Mesendoderm (in vitro differentiated cells): ENCODE measurements at regions not wholly inside any gene's neighbourhood (a gene's known extent, or its start where the extent isn't known, plus 50 kb on each side); places are given as distances from the start of the nearest gene placed in this dataset.
"Not testable (repeated sequence)": the region's sequence is repeated elsewhere in the genome, so short reads cannot be mapped to it uniquely, and the experiment has no call there.

Experiments
- DNase-seq: peaks from one replicate; pipeline ENCODE4 v3.0.0; 2013
- H2AK5ac ChIP-seq: 2 replicates; pipeline ENCODE4 v1.6.1; 2013; ENCODE audit warnings: low read length, inconsistent platforms
- H2BK120ac ChIP-seq: 2 replicates; pipeline ENCODE4 v1.6.1; 2013; ENCODE audit warnings: low read depth, mild to moderate bottlenecking, low read length, moderate library complexity, mixed read lengths
- H2BK15ac ChIP-seq: replicated peaks from 2 replicates; pipeline ENCODE4 v1.6.1; 2013; ENCODE audit warnings: low read depth, mild to moderate bottlenecking, moderate library complexity
- H2BK5ac ChIP-seq: 2 replicates; pipeline ENCODE4 v1.6.1; 2013; ENCODE audit warnings: low read length, inconsistent platforms
- H3K18ac ChIP-seq: 2 replicates; pipeline ENCODE4 v1.6.1; 2013; ENCODE audit warnings: mild to moderate bottlenecking, low read length, mixed read lengths
- H3K23ac ChIP-seq: one replicate; pipeline ENCODE4 v1.6.1; 2013; ENCODE audit warnings: low read length
- H3K27ac ChIP-seq: 2 replicates; pipeline ENCODE4 v1.5.1; 2013; ENCODE audit warnings: low read depth, mild to moderate bottlenecking, inconsistent platforms, low read length, moderate library complexity
- H3K27me3 ChIP-seq: 2 replicates; pipeline ENCODE4 v1.6.1; 2013; ENCODE audit warnings: low read length, control low read depth, mild to moderate bottlenecking, inconsistent platforms; ENCODE audit not compliant: insufficient read depth, poor library complexity
- H3K36me3 ChIP-seq: 2 replicates; pipeline ENCODE4 v1.6.1; 2013; ENCODE audit warnings: low read length, inconsistent platforms; ENCODE audit not compliant: control insufficient read depth, insufficient read depth
- H3K4ac ChIP-seq: one replicate; pipeline ENCODE4 v1.6.1; 2013; ENCODE audit warnings: low read depth, mild to moderate bottlenecking, low read length, moderate library complexity
- H3K4me1 ChIP-seq: 2 replicates; pipeline ENCODE4 v1.6.1; 2013; ENCODE audit warnings: low read depth, low read length, inconsistent platforms; ENCODE audit not compliant: control insufficient read depth
- H3K4me2 ChIP-seq: 2 replicates; pipeline ENCODE4 v1.6.1; 2013; ENCODE audit warnings: low read length
- H3K4me3 ChIP-seq: 2 replicates; pipeline ENCODE4 v1.5.1; 2013; ENCODE audit warnings: mild to moderate bottlenecking, low read length
- H3K56ac ChIP-seq: one replicate; pipeline ENCODE4 v1.6.1; 2013; ENCODE audit warnings: low read length
- H3K79me1 ChIP-seq: 2 replicates; pipeline ENCODE4 v1.6.1; 2013; ENCODE audit warnings: low read length, inconsistent platforms
- H3K79me2 ChIP-seq: 2 replicates; pipeline ENCODE4 v1.6.1; 2013; ENCODE audit warnings: mild to moderate bottlenecking, low read length; ENCODE audit not compliant: control insufficient read depth, insufficient read depth
- H3K9ac ChIP-seq: 2 replicates; pipeline ENCODE4 v1.6.1; 2013; ENCODE audit warnings: low read length, inconsistent platforms
- H4K5ac ChIP-seq: one replicate; pipeline ENCODE4 v1.6.1; 2013; ENCODE audit warnings: low read length
- H4K8ac ChIP-seq: one replicate; pipeline ENCODE4 v1.6.1; 2013; ENCODE audit warnings: low read depth, mild to moderate bottlenecking, control low read depth, low read length, moderate library complexity
- WGBS: extraction: QIAGEN DNeasy Blood & Tissue Kit; methylation state at CpG from one replicate; pipeline ENCODE4 v1.1.7; 2013; ENCODE audit warnings: low lambda C conversion rate, missing lambda C conversion rate; ENCODE audit not compliant: insufficient coverage; ENCODE audit errors: extremely low coverage; 5-methylcytosine and 5-hydroxymethylcytosine counted together

DNA sequence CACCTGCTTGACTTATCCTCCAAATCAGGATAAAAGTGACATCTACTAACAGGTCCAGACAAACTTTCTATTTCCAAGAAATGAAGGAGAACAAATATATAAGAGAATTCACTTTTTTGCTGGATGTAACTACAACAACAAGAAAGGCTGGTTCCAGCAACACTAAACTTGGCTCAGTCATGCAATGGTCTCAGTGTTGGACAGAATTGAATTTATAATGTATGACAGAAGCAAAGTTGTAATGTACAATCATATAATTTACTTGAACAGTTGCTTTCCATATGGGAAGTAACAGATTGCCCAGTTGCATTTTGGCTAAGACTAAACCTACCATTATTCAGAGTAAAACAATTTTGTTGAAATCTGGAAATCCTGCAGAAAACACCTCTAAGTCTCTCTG is 183.3 kb upstream of the INTU start:
- Histone ChIP-seq H3K56ac (no peak overlapping the region), H3K4me3 (no peak overlapping the region), H2AK5ac (no peak overlapping the region), H3K23ac (no peak overlapping the region), H2BK15ac (no peak overlapping the region), H2BK5ac (no peak overlapping the region), H3K79me1 (no peaks in the 10 kb centered on the region), H2BK120ac (no peak overlapping the region), H3K27ac (no peak overlapping the region), H3K4me2 (no peak overlapping the region), H3K36me3 (no peaks in the 10 kb centered on the region), H4K8ac (no peak overlapping the region), H3K27me3 (no peaks in the 10 kb centered on the region), H3K79me2 (no peaks in the 10 kb centered on the region), H3K4me1 (no peaks in the 10 kb centered on the region), H3K9ac (no peak overlapping the region), H3K18ac (no peak overlapping the region), H3K4ac (no peak overlapping the region), H4K5ac (no peak overlapping the region)
- no peak for DNase-seq

DNA sequence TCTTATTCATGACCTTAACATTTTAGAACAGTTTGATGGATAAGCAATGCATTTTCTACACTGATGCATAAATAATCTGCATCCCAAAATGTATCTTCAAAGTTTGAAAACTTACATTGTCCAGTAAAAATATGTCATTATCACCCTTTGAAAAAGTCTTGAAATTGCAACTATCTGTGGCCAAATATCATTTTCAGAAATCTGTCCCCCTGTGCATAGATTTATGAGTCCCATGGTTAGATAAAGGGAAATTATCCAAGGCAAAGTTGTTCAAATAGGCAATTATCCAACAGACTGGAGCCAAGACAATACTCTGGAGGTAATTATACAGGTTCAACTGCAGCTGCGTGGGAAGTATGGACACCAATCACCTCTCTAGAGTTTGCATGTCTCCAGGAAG is 182.5 kb upstream of the INTU start:
- no peaks in the 10 kb centered on the region for H3K79me2 ChIP-seq
- WGBS, result no CpG with 5 or more reads among the region's 1 CpG
- H3K27me3 ChIP-seq, result no peaks in the 10 kb centered on the region
- H3K4me2 ChIP-seq, result no peak overlapping the region
- H3K4ac ChIP-seq, result no peak overlapping the region
- no peak overlapping the region for H4K8ac ChIP-seq
- H3K36me3 ChIP-seq, result no peaks in the 10 kb centered on the region
- no peak overlapping the region for H2AK5ac ChIP-seq
- no peak overlapping the region for H3K4me3 ChIP-seq
- H3K56ac ChIP-seq, result no peak overlapping the region
- no peak overlapping the region for H3K23ac ChIP-seq
- H4K5ac ChIP-seq, result no peak overlapping the region
- no peak for DNase-seq
- H3K9ac ChIP-seq, result no peak overlapping the region
- H2BK15ac ChIP-seq, result no peak overlapping the region
- no peak overlapping the region for H2BK120ac ChIP-seq
- no peaks in the 10 kb centered on the region for H3K4me1 ChIP-seq
- H3K27ac ChIP-seq, result no peak overlapping the region
- H2BK5ac ChIP-seq, result no peak overlapping the region
- no peaks in the 10 kb centered on the region for H3K79me1 ChIP-seq
- H3K18ac ChIP-seq, result no peak overlapping the region

DNA sequence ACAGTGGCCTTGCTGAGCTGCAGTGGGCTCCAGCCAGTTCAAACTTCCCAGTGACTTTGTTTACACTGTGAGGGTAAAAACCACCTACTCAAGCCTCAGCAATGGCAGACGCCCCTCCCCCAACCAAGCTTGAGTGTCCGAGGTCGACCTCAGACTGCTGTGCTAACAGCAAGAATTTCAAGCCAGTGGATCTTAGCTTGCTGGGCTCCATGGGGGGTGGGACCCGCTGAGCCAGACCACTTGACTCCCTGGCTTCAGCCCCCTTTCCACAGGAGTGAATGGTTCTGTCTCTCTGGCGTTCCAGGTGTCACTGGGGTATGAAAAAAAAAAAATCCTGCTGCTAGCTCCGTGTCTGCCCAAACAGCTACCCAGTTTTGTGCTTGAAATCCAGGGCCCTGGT is 168.9 kb upstream of the INTU start:
- Histone ChIP-seq H4K5ac (no peak overlapping the region), H3K79me2 (no peaks in the 10 kb centered on the region), H4K8ac (no peak overlapping the region), H3K79me1 (no peaks in the 10 kb centered on the region), H3K27ac (no peak overlapping the region), H2BK5ac (no peak overlapping the region), H3K4ac (no peak overlapping the region), H3K27me3 (no peaks in the 10 kb centered on the region), H3K56ac (no peak overlapping the region), H3K4me3 (no peak overlapping the region), H2BK120ac (no peak overlapping the region), H3K36me3 (no peaks in the 10 kb centered on the region), H3K23ac (no peak overlapping the region), H3K9ac (no peak overlapping the region), H2AK5ac (no peak overlapping the region), H3K4me2 (no peak overlapping the region), H3K18ac (no peak overlapping the region), H3K4me1 (no peaks in the 10 kb centered on the region), H2BK15ac (no peak overlapping the region)
- no CpG with 5 or more reads among the region's 6 CpGs for WGBS
- DNase-seq, result peak; percentile 31

DNA sequence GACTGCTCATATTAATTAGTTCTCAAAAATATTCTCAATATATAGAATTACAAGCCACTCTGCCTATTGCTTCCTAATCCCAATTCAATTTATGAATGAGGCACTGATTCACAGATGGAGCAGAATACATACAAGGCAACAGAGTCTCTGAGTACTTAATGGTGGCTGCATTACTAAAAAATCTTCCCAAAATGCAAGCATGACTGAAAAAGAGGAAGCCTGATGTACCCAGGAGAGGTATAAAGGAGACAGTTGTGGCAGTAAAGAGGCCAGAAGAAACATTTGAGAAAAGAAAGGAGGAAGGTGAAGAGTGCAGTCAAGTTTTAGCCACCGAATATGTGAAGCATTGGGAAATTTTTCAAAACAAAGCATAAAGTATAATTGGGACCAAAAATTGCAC is 163.2 kb upstream of the INTU start:
- Histone ChIP-seq H3K4ac (no peak overlapping the region), H3K27me3 (no peaks in the 10 kb centered on the region), H3K4me1 (no peaks in the 10 kb centered on the region), H3K23ac (no peak overlapping the region), H3K79me2 (no peaks in the 10 kb centered on the region), H3K18ac (no peak overlapping the region), H3K27ac (no peak overlapping the region), H2AK5ac (no peak overlapping the region), H4K5ac (no peak overlapping the region), H2BK15ac (no peak overlapping the region), H3K56ac (no peak overlapping the region), H3K9ac (no peak overlapping the region), H3K4me2 (no peak overlapping the region), H3K36me3 (no peaks in the 10 kb centered on the region), H3K4me3 (no peak overlapping the region), H2BK5ac (no peak overlapping the region), H2BK120ac (no peak overlapping the region), H4K8ac (no peak overlapping the region), H3K79me1 (no peaks in the 10 kb centered on the region)
- no CpG with 5 or more reads among the region's 1 CpG for WGBS
- DNase-seq, result no peak

DNA sequence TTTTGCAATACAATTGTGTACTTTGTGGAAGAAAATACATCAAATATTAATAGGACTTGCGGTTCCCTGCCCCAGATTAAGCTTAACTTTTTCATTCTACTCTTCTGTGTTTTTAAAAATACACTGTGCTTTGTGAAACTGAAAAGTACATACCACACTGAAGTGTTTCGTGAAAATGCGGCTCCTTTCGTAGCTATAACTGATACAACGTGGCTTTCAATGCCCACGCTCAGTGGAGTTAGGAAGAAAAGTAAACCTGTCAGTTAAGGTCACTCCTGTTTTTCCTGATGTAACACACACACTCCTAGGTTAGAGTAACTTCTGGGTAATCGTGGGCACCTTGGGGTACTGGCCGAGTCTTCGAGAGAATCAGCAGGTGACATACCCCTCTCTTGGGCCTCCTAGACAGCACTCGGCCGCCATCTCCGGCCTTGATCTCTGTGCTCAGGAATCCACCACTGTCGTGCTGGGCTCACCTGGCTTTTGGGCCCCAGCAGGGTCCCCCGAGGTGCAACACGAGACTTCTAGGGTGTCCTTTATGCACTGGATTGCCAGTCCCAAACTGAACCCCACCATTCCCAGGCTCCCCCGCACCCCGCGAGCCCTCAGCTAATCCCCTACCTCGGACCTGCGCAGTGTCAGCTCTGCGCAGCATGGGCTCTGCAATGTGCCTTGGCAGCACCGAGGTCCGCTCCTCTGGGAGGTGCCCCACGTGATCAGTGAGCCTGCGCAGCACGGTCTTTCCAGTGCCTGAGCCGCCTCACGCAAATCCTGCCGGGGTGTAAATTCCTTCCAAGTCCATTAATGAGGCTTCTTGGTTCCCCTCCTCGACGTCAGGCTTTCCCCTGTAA is 162.6 kb upstream of the INTU start:
- Histone ChIP-seq H3K56ac (no peak overlapping the region), H3K27ac (no peak overlapping the region), H3K79me1 (no peaks in the 10 kb centered on the region), H3K18ac (no peak overlapping the region), H3K36me3 (no peaks in the 10 kb centered on the region), H3K4me1 (no peaks in the 10 kb centered on the region), H2AK5ac (no peak overlapping the region), H3K4me2 (no peak overlapping the region), H2BK120ac (no peak overlapping the region), H4K5ac (no peak overlapping the region), H3K23ac (no peak overlapping the region), H3K4ac (no peak overlapping the region), H3K79me2 (no peaks in the 10 kb centered on the region), H2BK15ac (no peak overlapping the region), H3K4me3 (no peak overlapping the region), H3K9ac (no peak overlapping the region), H4K8ac (no peak overlapping the region), H3K27me3 (no peaks in the 10 kb centered on the region), H2BK5ac (no peak overlapping the region)
- no CpG with 5 or more reads among the region's 31 CpGs for WGBS
- no peak for DNase-seq

DNA sequence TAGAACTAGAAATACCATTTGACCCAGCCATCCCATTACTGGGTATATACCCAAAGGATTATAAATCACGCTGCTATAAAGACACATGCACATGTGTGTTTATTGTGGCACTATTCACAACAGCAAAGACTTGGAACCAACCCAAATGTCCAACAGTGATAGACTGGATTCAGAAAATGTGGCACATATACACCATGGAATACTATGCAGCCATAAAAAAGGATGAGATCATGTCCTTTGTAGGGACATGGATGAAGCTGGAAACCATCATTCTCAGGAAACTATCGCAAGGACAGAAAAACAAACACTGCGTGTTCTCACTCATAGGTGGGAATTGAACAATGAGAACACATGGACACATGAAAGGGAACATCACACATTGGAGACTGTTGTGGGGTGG is 154.5 kb upstream of the INTU start:
- not testable (repeated sequence) for H3K4me1 ChIP-seq

More for the DNA sequence above, 154.5 kb upstream of the INTU start:
- H3K23ac ChIP-seq, H3K56ac ChIP-seq, H3K36me3 ChIP-seq, H3K79me1 ChIP-seq, H3K27ac ChIP-seq, H3K9ac ChIP-seq, H2AK5ac ChIP-seq, H3K4me2 ChIP-seq, H3K18ac ChIP-seq, H3K4ac ChIP-seq, H3K79me2 ChIP-seq, H2BK5ac ChIP-seq, H3K27me3 ChIP-seq, DNase-seq, H2BK120ac ChIP-seq, H4K5ac ChIP-seq, H3K4me3 ChIP-seq, H4K8ac ChIP-seq, H2BK15ac ChIP-seq: not testable (repeated sequence)
- no CpG with 5 or more reads among the region's 3 CpGs for WGBS
